K562 (cell line): ENCODE measurements at regions not wholly inside any gene's neighbourhood (a gene's known extent, or its start where the extent isn't known, plus 50 kb on each side); places are given as distances from the start of the nearest gene placed in this dataset.

Experiments used
- ATAC-seq: fragments of 200-7000 bp; cut with Tn5 transposase; 3 replicates; pipeline ENCODE4 v1.9.1; 2020; ENCODE audit warnings: moderate library complexity
- BruUV-seq: library from RNA; stranded (reverse); fragments of 400-500 nt; replicated peaks from 2 replicates; lab custom pipeline; 2021; lab: Mats Ljungman, UMichigan
- CTCF ChIA-PET: fragments of 300-600 bp; formaldehyde crosslinking; extraction: SDS; loops from one replicate; lab custom pipeline; 2021; ENCODE audit warnings: low intra/inter-chr PET ratio; lab: Yijun Ruan, JAX
- POLR2A ChIA-PET: fragments of 300-600, 350-650 bp; sonication (Branson Sonifier 250); formaldehyde crosslinking; extraction: SDS; loops from one replicate; lab custom pipeline; 2021; ENCODE audit warnings: antibody characterized with exemption, inconsistent platforms; lab: Yijun Ruan, JAX
- DNase-seq, 4 experiments: peaks; one replicate each; pipeline versions ENCODE4 v3.0.0 to v3.0.0-alpha.2; 2011 to 2018; ENCODE audit warnings: low spot score in 3 of 4, mixed read lengths in 3 of 4; ENCODE audit errors: extremely low read depth in 1 of 4
- FAIRE-seq: peaks from 2 replicates; lab custom pipeline; 2011; peaks lifted over from hg19 to GRCh38; lab: Jason Lieb, UNC
- H2AFZ ChIP-seq: 2 replicates; pipeline ENCODE4 v1.6.0; 2011; ENCODE audit warnings: low read depth, low read length, control low read depth, inconsistent platforms
- H3K27ac ChIP-seq: fragments of 200-600 bp; 3 replicates; pipeline ENCODE4 v1.8.0; 2011; ENCODE audit warnings: low read depth, mild to moderate bottlenecking, control low read depth, inconsistent platforms, low read length, moderate library complexity, mixed read lengths; ENCODE audit errors: extremely low read depth
- H3K27me3 ChIP-seq, 2 experiments: fragments of 300-600 bp in 1 of 2; 2 replicates in 1 of 2; 3 replicates in 1 of 2; pipeline versions ENCODE4 v1.6.0 to v1.8.0; 2011; ENCODE audit warnings: inconsistent platforms in 2 of 2, low read length in 2 of 2, mild to moderate bottlenecking in 1 of 2, mixed read lengths in 1 of 2, moderate library complexity in 1 of 2; ENCODE audit not compliant: control insufficient read depth in 2 of 2, insufficient read depth in 2 of 2
- H3K36me3 ChIP-seq: fragments of 300-600 bp; 3 replicates; pipeline ENCODE4 v1.8.0; 2011; ENCODE audit warnings: mild to moderate bottlenecking, low read length, inconsistent platforms; ENCODE audit not compliant: control insufficient read depth, insufficient read depth
- H3K4me1 ChIP-seq, 2 experiments: fragments of 200-600 bp in 1 of 2; replicated peaks in 1 of 2; 2 replicates in 1 of 2; 3 replicates in 1 of 2; pipeline versions ENCODE4 v1.5.1 to v1.8.0; 2011; ENCODE audit warnings: inconsistent platforms in 2 of 2, low read length in 2 of 2, mild to moderate bottlenecking in 1 of 2, mixed read lengths in 1 of 2, moderate library complexity in 1 of 2; ENCODE audit not compliant: control insufficient read depth in 2 of 2, insufficient read depth in 2 of 2
- H3K4me2 ChIP-seq: 2 replicates; pipeline ENCODE4 v1.6.1; 2011; ENCODE audit warnings: low read length, control low read depth, inconsistent platforms, mixed read lengths; ENCODE audit not compliant: insufficient read depth
- H3K4me3 ChIP-seq: fragments of 200-600 bp; sonication (generic), shearing (Covaris generic); 2 replicates; pipeline ENCODE4 v1.5.1; 2016; ENCODE audit warnings: control low read depth, inconsistent platforms
- H3K79me2 ChIP-seq: fragments of 200-600 bp; 3 replicates; pipeline ENCODE4 v1.8.0; 2011; ENCODE audit warnings: low read length, inconsistent platforms; ENCODE audit not compliant: control insufficient read depth, insufficient read depth
- H3K9ac ChIP-seq, 2 experiments: 2 replicates each; pipeline versions ENCODE4 v1.6.0 to v1.6.1; 2011; ENCODE audit warnings: low read depth in 2 of 2, low read length in 2 of 2, control low read depth in 1 of 2, inconsistent platforms in 1 of 2, mild to moderate bottlenecking in 1 of 2, mixed read lengths in 1 of 2; ENCODE audit not compliant: insufficient read depth in 1 of 2
- H3K9me1 ChIP-seq: one replicate; pipeline ENCODE4 v1.6.0; 2011; ENCODE audit warnings: inconsistent platforms, mild to moderate bottlenecking, low read length, moderate library complexity; ENCODE audit not compliant: control insufficient read depth, insufficient read depth
- H3K9me3 ChIP-seq: replicated peaks from 2 replicates; pipeline ENCODE4 v1.5.1; 2011; ENCODE audit warnings: low read depth, low read length, inconsistent platforms; ENCODE audit not compliant: control insufficient read depth, insufficient read depth
- H4K20me1 ChIP-seq: replicated peaks from 2 replicates; pipeline ENCODE4 v1.6.1; 2011; ENCODE audit warnings: low read length, inconsistent platforms, mixed read lengths; ENCODE audit not compliant: control insufficient read depth, insufficient read depth
- RBM15 ChIP-seq: fragments of 200-400 bp; formaldehyde crosslinking; IDR thresholded peaks from 2 replicates; pipeline ENCODE4 v1.6.1; 2018; ENCODE audit warnings: mild to moderate bottlenecking, low read length, moderate library complexity; ENCODE audit not compliant: insufficient read depth
- SMARCA5 ChIP-seq: fragments of 450-650 bp; IDR thresholded peaks from 2 replicates; pipeline ENCODE4 v1.6.1; 2016
- ZBED1 ChIP-seq: IDR thresholded peaks from 2 replicates; pipeline ENCODE4 v1.6.1; 2014
- ZBTB43 ChIP-seq: sonication (generic); formaldehyde crosslinking; IDR thresholded peaks from 2 replicates; pipeline ENCODE4 v1.8.0; 2023; ENCODE audit warnings: mild to moderate bottlenecking, missing genetic modification reagents
- ZNF668 ChIP-seq: fragments of 250-450 bp; sonication (Bioruptor Pico); IDR thresholded peaks from 2 replicates; pipeline ENCODE4 v1.8.0; 2022; ENCODE audit warnings: mild to moderate bottlenecking, inconsistent platforms
- WGBS: fragments of 100-300 bp; shearing (Covaris generic); methylation state at CpG from one replicate; pipeline ENCODE4 v1.1.6; 2016; ENCODE audit warnings: low coverage, mixed read lengths; ENCODE audit not compliant: insufficient coverage; ENCODE audit errors: missing lambda C conversion rate; 5-methylcytosine and 5-hydroxymethylcytosine counted together
- in situ Hi-C: fragments of 300-500 bp; cut with MboI; formaldehyde crosslinking; loops from 4 replicates; pipeline ENCODE4 v1.15.0; 2018; ENCODE audit warnings: inconsistent platforms, mixed read lengths
- intact Hi-C: fragments of 100-400 bp; cut with micrococcal nuclease; formaldehyde crosslinking; loops from 2 replicates; pipeline ENCODE4 v1.14.2; 2022
- TF ChIP-seq, protein P1 (sequence below): sonication (generic); formaldehyde crosslinking; IDR thresholded peaks from 2 replicates; pipeline ENCODE4 v1.8.0; 2022; ENCODE audit warnings: mild to moderate bottlenecking, missing genetic modification reagents

DNA sequence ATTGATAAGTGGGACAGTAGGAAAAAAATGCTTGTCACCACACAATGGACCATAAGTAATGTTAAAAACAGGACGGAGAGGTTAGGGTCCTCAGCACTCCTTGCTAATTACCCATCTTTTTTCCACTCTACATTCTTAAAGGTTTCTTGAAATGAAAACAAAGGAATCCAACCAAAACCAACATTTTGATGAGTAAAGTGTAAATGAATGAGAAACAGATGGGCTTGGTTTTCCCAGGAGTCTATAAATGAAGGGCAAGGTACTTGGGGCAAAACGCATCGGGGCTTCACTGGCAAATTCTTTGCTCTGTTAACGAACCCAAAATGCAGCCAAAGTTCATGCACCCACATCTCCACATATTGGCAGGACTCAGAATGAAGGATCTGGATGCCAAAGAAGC, 129.2 kb upstream of the BMP4 start:
- DNase-seq: no peak
- in situ Hi-C loops (no loop called here), intact Hi-C loops (no loop called here)
- Histone ChIP-seq H3K27ac (no peak overlapping the region), H3K9ac (no peak overlapping the region), H3K9me1 (no peaks in the 10 kb centered on the region), H4K20me1 (no peaks in the 10 kb centered on the region), H2AFZ (no peak overlapping the region), H3K27me3 (no peaks in the 10 kb centered on the region), H3K4me1 (no peaks in the 10 kb centered on the region), H3K36me3 (no peaks in the 10 kb centered on the region), H3K4me3 (no peak overlapping the region), H3K4me2 (no peak overlapping the region), H3K79me2 (no peaks in the 10 kb centered on the region), H3K9me3 (no peaks in the 10 kb centered on the region)
- CTCF ChIA-PET: no interaction called here
- no peak for FAIRE-seq
- WGBS: 3% methylated on average over 4 of the region's 4 CpGs
- ATAC-seq: no peak
- no TSS peak for BruUV-seq
- POLR2A ChIA-PET: no interaction called here
- TF ChIP-seq ZNF668 (CRISPR knock-in tag): no peak
- TF ChIP-seq ZBED1: no peak
- TF ChIP-seq RBM15: no peak
- no peak for TF ChIP-seq ZBTB43 (CRISPR knock-in tag)
- TF ChIP-seq SMARCA5: no peak
- TF ChIP-seq, protein P1, sequence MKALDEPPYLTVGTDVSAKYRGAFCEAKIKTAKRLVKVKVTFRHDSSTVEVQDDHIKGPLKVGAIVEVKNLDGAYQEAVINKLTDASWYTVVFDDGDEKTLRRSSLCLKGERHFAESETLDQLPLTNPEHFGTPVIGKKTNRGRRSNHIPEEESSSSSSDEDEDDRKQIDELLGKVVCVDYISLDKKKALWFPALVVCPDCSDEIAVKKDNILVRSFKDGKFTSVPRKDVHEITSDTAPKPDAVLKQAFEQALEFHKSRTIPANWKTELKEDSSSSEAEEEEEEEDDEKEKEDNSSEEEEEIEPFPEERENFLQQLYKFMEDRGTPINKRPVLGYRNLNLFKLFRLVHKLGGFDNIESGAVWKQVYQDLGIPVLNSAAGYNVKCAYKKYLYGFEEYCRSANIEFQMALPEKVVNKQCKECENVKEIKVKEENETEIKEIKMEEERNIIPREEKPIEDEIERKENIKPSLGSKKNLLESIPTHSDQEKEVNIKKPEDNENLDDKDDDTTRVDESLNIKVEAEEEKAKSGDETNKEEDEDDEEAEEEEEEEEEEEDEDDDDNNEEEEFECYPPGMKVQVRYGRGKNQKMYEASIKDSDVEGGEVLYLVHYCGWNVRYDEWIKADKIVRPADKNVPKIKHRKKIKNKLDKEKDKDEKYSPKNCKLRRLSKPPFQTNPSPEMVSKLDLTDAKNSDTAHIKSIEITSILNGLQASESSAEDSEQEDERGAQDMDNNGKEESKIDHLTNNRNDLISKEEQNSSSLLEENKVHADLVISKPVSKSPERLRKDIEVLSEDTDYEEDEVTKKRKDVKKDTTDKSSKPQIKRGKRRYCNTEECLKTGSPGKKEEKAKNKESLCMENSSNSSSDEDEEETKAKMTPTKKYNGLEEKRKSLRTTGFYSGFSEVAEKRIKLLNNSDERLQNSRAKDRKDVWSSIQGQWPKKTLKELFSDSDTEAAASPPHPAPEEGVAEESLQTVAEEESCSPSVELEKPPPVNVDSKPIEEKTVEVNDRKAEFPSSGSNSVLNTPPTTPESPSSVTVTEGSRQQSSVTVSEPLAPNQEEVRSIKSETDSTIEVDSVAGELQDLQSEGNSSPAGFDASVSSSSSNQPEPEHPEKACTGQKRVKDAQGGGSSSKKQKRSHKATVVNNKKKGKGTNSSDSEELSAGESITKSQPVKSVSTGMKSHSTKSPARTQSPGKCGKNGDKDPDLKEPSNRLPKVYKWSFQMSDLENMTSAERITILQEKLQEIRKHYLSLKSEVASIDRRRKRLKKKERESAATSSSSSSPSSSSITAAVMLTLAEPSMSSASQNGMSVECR (CRISPR knock-in tag): no peak
